ENCODE measurements at regions not wholly inside any gene's neighbourhood (a gene's known extent, or its start where the extent isn't known, plus 50 kb on each side); places are given as distances from the start of the nearest gene placed in this dataset.

- TF ChIP-seq EZH2phosphoT487 (IDR thresholded peaks at IDR 0.05; ENCODE audit: low read depth) (no peak), CTCF (IDR thresholded peaks at IDR 0.05; ENCODE audit: low read depth, low read length) (no peak)
Measured at GRCh38 chr10:121687095-121687813, 89.0 kb upstream of the FGFR2 start.

Data from OCI-LY3 (cell line).